ENCODE measurements at regions not wholly inside any gene's neighbourhood (a gene's known extent, or its start where the extent isn't known, plus 50 kb on each side); places are given as distances from the start of the nearest gene placed in this dataset.

- no peaks in the 10 kb centered on the region for H3K36me3 ChIP-seq (ENCODE audit: insufficient read depth, insufficient read length, low read length)
- DNase-seq (ENCODE audit: low read depth, low spot score): no peak
- H3K27me3 ChIP-seq (ENCODE audit: insufficient read depth, insufficient read length): no peaks in the 10 kb centered on the region
- no peak overlapping the region for H3K9ac ChIP-seq (ENCODE audit: insufficient read length, low read depth)
- no peak overlapping the region for H3K4me3 ChIP-seq (ENCODE audit: insufficient read length, low read depth)
- H3K4me1 ChIP-seq (ENCODE audit: insufficient read depth, insufficient read length): no peaks in the 10 kb centered on the region
- no peak for TF ChIP-seq SUZ12 (IDR thresholded peaks at IDR 0.05; ENCODE audit: extremely low read depth, insufficient read depth, insufficient read length)
- no peak for TF ChIP-seq ZNF274 (IDR thresholded peaks at IDR 0.05; ENCODE audit: low read depth, low read length)
- TF ChIP-seq YY1 (IDR thresholded peaks at IDR 0.05; ENCODE audit: insufficient read depth, insufficient read length): no peak
- no peaks in the 10 kb centered on the region for H3K9me3 ChIP-seq (ENCODE audit: insufficient read depth, low read length)
Measured at GRCh38 chr6:98469141-98469540, 365.2 kb upstream of the POU3F2 start.

- TF ChIP-seq SUZ12 (IDR thresholded peaks at IDR 0.05; ENCODE audit: extremely low read depth, insufficient read depth, insufficient read length) (no peak), ZNF274 (IDR thresholded peaks at IDR 0.05; ENCODE audit: low read depth, low read length) (no peak), YY1 (IDR thresholded peaks at IDR 0.05; ENCODE audit: insufficient read depth, insufficient read length) (no peak)
- no peaks in the 10 kb centered on the region for H3K36me3 ChIP-seq (ENCODE audit: insufficient read depth, insufficient read length, low read length)
- no peak overlapping the region for H3K9ac ChIP-seq (ENCODE audit: insufficient read length, low read depth)
- no peaks in the 10 kb centered on the region for H3K4me1 ChIP-seq (ENCODE audit: insufficient read depth, insufficient read length)
- no peak overlapping the region for H3K4me3 ChIP-seq (ENCODE audit: insufficient read length, low read depth)
- no peak for DNase-seq (ENCODE audit: low read depth, low spot score)
- no peaks in the 10 kb centered on the region for H3K9me3 ChIP-seq (ENCODE audit: insufficient read depth, low read length)
- no peaks in the 10 kb centered on the region for H3K27me3 ChIP-seq (ENCODE audit: insufficient read depth, insufficient read length)
Measured at GRCh38 chr6:98470821-98471220, 363.6 kb upstream of the POU3F2 start.

- Histone ChIP-seq H3K9me3 (ENCODE audit: insufficient read depth, low read length) (no peaks in the 10 kb centered on the region), H3K27me3 (ENCODE audit: insufficient read depth, insufficient read length) (no peaks in the 10 kb centered on the region), H3K9ac (ENCODE audit: insufficient read length, low read depth) (no peak overlapping the region), H3K36me3 (ENCODE audit: insufficient read depth, insufficient read length, low read length) (no peaks in the 10 kb centered on the region), H3K4me3 (ENCODE audit: insufficient read length, low read depth) (no peak overlapping the region), H3K4me1 (ENCODE audit: insufficient read depth, insufficient read length) (no peaks in the 10 kb centered on the region)
- no peak for DNase-seq (ENCODE audit: low read depth, low spot score)
- TF ChIP-seq SUZ12 (IDR thresholded peaks at IDR 0.05; ENCODE audit: extremely low read depth, insufficient read depth, insufficient read length) (no peak), ZNF274 (IDR thresholded peaks at IDR 0.05; ENCODE audit: low read depth, low read length) (no peak), YY1 (IDR thresholded peaks at IDR 0.05; ENCODE audit: insufficient read depth, insufficient read length) (no peak)
Measured at GRCh38 chr6:98471444-98471843, 362.9 kb upstream of the POU3F2 start.

GRCh38 chr6:98477231-98477630, 357.1 kb upstream of the POU3F2 start:
- no peaks in the 10 kb centered on the region for H3K36me3 ChIP-seq (ENCODE audit: insufficient read depth, insufficient read length, low read length)
- no peak overlapping the region for H3K4me3 ChIP-seq (ENCODE audit: insufficient read length, low read depth)
- no peaks in the 10 kb centered on the region for H3K9me3 ChIP-seq (ENCODE audit: insufficient read depth, low read length)
- H3K4me1 ChIP-seq (ENCODE audit: insufficient read depth, insufficient read length): no peaks in the 10 kb centered on the region
- DNase-seq (ENCODE audit: low read depth, low spot score): no peak
- TF ChIP-seq ZNF274 (IDR thresholded peaks at IDR 0.05; ENCODE audit: low read depth, low read length) (no peak), YY1 (IDR thresholded peaks at IDR 0.05; ENCODE audit: insufficient read depth, insufficient read length) (no peak), SUZ12 (IDR thresholded peaks at IDR 0.05; ENCODE audit: extremely low read depth, insufficient read depth, insufficient read length) (no peak)
- no peaks in the 10 kb centered on the region for H3K27me3 ChIP-seq (ENCODE audit: insufficient read depth, insufficient read length)
- no peak overlapping the region for H3K9ac ChIP-seq (ENCODE audit: insufficient read length, low read depth)

- Histone ChIP-seq H3K27me3 (ENCODE audit: insufficient read depth, insufficient read length) (no peaks in the 10 kb centered on the region), H3K36me3 (ENCODE audit: insufficient read depth, insufficient read length, low read length) (no peaks in the 10 kb centered on the region), H3K9me3 (ENCODE audit: insufficient read depth, low read length) (no peaks in the 10 kb centered on the region), H3K9ac (ENCODE audit: insufficient read length, low read depth) (no peak overlapping the region), H3K4me1 (ENCODE audit: insufficient read depth, insufficient read length) (no peaks in the 10 kb centered on the region), H3K4me3 (ENCODE audit: insufficient read length, low read depth) (no peak overlapping the region)
- TF ChIP-seq ZNF274 (IDR thresholded peaks at IDR 0.05; ENCODE audit: low read depth, low read length): no peak
- TF ChIP-seq SUZ12 (IDR thresholded peaks at IDR 0.05; ENCODE audit: extremely low read depth, insufficient read depth, insufficient read length): no peak
- TF ChIP-seq YY1 (IDR thresholded peaks at IDR 0.05; ENCODE audit: insufficient read depth, insufficient read length): no peak
- no peak for DNase-seq (ENCODE audit: low read depth, low spot score)
Measured at GRCh38 chr6:98484696-98485095, 349.7 kb upstream of the POU3F2 start.

- no peaks in the 10 kb centered on the region for H3K36me3 ChIP-seq (ENCODE audit: insufficient read depth, insufficient read length, low read length)
- H3K4me1 ChIP-seq (ENCODE audit: insufficient read depth, insufficient read length): no peaks in the 10 kb centered on the region
- no peak overlapping the region for H3K9ac ChIP-seq (ENCODE audit: insufficient read length, low read depth)
- H3K27me3 ChIP-seq (ENCODE audit: insufficient read depth, insufficient read length): no peaks in the 10 kb centered on the region
- H3K4me3 ChIP-seq (ENCODE audit: insufficient read length, low read depth): no peak overlapping the region
- no peaks in the 10 kb centered on the region for H3K9me3 ChIP-seq (ENCODE audit: insufficient read depth, low read length)
- TF ChIP-seq YY1 (IDR thresholded peaks at IDR 0.05; ENCODE audit: insufficient read depth, insufficient read length) (no peak), ZNF274 (IDR thresholded peaks at IDR 0.05; ENCODE audit: low read depth, low read length) (no peak)
- DNase-seq (ENCODE audit: low read depth, low spot score): no peak
Measured at GRCh38 chr6:98485593-98485992, 348.8 kb upstream of the POU3F2 start.

GRCh38 chr6:98486057-98486456, 348.3 kb upstream of the POU3F2 start:
- no peak for DNase-seq (ENCODE audit: low read depth, low spot score)
- no peak overlapping the region for H3K9ac ChIP-seq (ENCODE audit: insufficient read length, low read depth)
- no peaks in the 10 kb centered on the region for H3K27me3 ChIP-seq (ENCODE audit: insufficient read depth, insufficient read length)
- H3K4me1 ChIP-seq (ENCODE audit: insufficient read depth, insufficient read length): no peaks in the 10 kb centered on the region
- H3K36me3 ChIP-seq (ENCODE audit: insufficient read depth, insufficient read length, low read length): no peaks in the 10 kb centered on the region
- H3K4me3 ChIP-seq (ENCODE audit: insufficient read length, low read depth): no peak overlapping the region
- TF ChIP-seq YY1 (IDR thresholded peaks at IDR 0.05; ENCODE audit: insufficient read depth, insufficient read length) (no peak), ZNF274 (IDR thresholded peaks at IDR 0.05; ENCODE audit: low read depth, low read length) (no peak), SUZ12 (IDR thresholded peaks at IDR 0.05; ENCODE audit: extremely low read depth, insufficient read depth, insufficient read length) (no peak)
- H3K9me3 ChIP-seq (ENCODE audit: insufficient read depth, low read length): no peaks in the 10 kb centered on the region

GRCh38 chr6:98487612-98488011, 346.8 kb upstream of the POU3F2 start:
- DNase-seq (ENCODE audit: low read depth, low spot score): no peak
- H3K27me3 ChIP-seq (ENCODE audit: insufficient read depth, insufficient read length): no peaks in the 10 kb centered on the region
- TF ChIP-seq ZNF274 (IDR thresholded peaks at IDR 0.05; ENCODE audit: low read depth, low read length): no peak
- no peak for TF ChIP-seq SUZ12 (IDR thresholded peaks at IDR 0.05; ENCODE audit: extremely low read depth, insufficient read depth, insufficient read length)
- no peak for TF ChIP-seq YY1 (IDR thresholded peaks at IDR 0.05; ENCODE audit: insufficient read depth, insufficient read length)

More at GRCh38 chr6:98487612-98488011, 346.8 kb upstream of the POU3F2 start:
- no peaks in the 10 kb centered on the region for H3K9me3 ChIP-seq (ENCODE audit: insufficient read depth, low read length)
- no peaks in the 10 kb centered on the region for H3K36me3 ChIP-seq (ENCODE audit: insufficient read depth, insufficient read length, low read length)
- no peak overlapping the region for H3K9ac ChIP-seq (ENCODE audit: insufficient read length, low read depth)
- no peak overlapping the region for H3K4me3 ChIP-seq (ENCODE audit: insufficient read length, low read depth)
- H3K4me1 ChIP-seq (ENCODE audit: insufficient read depth, insufficient read length): no peaks in the 10 kb centered on the region
